Endothelial cell of hepatic sinusoid (primary cell): ENCODE measurements at regions not wholly inside any gene's neighbourhood (a gene's known extent, or its start where the extent isn't known, plus 50 kb on each side); places are given as distances from the start of the nearest gene placed in this dataset.

Experiments used
- in situ Hi-C: cut with HindIII; loops from 2 replicates; pipeline ENCODE4 v1.10.0; 2017; ENCODE audit warnings: low sequenced_read_pairs

DNA sequence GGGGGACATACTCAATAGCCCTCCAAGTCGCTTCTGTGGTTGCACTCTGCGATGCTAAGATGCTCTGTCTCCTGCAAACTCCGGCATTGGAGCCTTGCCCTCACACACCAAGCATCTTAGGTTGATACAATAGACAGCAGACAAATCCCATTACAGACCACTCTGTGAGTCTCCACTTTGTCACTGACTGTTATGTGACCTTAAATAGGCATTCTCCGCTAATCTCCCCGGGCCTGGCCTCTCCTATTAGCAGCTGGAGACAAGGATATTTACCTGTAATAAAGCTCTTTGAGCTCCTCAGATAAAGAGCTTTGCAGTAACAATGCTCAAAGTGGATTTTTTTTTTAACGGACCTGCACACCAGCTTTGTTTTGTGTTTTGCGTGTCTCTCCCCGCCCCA lies 479.7 kb upstream of the TBX3 start:
- in situ Hi-C loops = no loop called here

- in situ Hi-C loops = no loop called here
Measured at GRCh38 chr12:115160271-115161128, 476.5 kb upstream of the TBX3 start.

GRCh38 chr12:115158816-115159215 lies 474.8 kb upstream of the TBX3 start:
- in situ Hi-C loops = no loop called here

DNA sequence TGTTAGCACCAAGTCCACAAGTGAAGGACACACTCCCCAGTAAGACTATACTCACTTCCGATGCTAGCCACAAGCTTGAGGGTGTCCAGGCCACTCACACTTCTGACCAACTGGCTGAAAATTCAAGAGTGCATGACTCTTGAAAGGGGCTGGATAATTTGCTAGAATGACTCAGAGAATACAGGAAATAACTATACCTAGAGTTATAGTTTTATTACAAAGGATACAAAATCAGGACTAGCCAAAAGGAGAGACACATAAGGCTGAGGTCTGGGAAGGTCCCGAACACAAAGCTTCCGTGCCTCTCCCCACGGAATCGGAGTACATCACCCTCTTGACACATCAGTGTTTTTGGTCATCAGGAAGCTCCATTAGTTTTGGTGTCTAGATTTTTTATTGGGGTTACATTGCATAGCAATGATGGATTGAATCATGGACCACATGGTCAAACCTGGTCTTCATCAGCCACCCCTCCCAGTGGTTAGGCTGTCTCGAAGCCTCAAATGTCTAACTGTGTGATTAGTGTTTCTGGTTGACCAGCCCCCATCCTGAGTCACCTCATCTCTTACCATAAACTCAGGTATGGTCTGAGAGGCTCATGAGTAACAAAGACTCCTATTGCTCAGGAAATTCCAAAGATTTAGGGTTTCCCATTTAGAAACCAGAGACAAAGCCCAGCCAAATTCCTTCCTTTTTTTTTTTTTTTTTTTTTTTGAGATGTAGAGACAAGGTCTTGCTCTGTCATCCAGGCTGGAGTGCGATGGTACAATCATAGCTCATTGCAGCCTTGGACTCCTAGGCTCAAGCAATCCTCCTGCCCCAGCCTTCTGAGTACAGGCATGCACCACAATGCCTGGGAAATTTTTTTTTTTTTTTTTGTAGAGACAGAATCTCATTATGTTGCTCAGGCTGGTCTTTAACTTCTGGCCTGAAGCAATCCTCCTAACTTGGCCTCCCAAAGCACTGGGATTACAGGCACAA lies 472.0 kb upstream of the TBX3 start:
- in situ Hi-C loops = no loop called here

- in situ Hi-C loops = loop anchor here (5.0 kb wide), 1 partner anchor 473 kb away; no protein-coding TSS in a partner anchor
Measured at GRCh38 chr12:115149685-115150378, 465.9 kb upstream of the TBX3 start.

DNA sequence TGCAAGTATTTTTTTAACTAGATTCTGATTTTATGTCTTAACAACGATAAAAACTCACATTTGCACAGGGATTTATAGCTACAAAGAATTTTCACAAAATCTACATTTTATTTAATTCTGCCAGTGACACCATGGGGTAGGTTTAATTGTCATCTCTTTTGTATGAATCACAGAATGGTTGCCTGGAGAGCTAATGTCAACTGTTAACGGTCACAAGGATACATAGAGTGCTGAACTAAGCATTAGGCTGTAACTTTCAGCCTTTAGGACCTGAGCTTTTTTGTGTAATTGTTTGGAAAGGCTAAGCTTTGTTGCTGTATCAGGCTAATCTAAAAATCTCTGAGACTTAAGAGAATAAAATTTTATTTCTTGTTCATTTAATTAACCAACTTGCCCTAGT lies 465.3 kb upstream of the TBX3 start:
- in situ Hi-C loops = loop anchor here (5.0 kb wide), 1 partner anchor 472 kb away; no protein-coding TSS in a partner anchor

DNA sequence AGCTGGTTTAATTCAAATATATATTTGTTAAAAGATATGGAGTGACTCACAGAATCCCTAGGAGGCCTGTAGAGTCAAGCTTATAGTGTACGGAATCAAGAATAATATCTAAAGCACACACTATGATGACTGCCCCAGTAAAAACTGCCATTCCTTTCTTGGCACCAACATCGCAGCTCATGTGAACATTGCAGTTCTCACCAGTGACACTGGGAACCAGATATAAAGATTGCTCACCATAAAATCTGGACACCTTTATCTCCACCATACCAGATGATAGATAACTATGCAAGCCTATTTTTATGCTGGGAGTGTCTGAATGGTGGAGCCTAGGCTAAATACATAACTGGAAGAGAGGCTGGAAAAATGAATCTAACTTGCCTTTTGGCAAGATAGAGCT lies 463.9 kb upstream of the TBX3 start:
- in situ Hi-C loops = loop anchor here (5.0 kb wide), 1 partner anchor 471 kb away; no protein-coding TSS in a partner anchor

- in situ Hi-C loops = loop anchor here (5.0 kb wide), 1 partner anchor 469 kb away; no protein-coding TSS in a partner anchor
Measured at GRCh38 chr12:115146453-115146852, 462.5 kb upstream of the TBX3 start.

- in situ Hi-C loops = no loop called here
Measured at GRCh38 chr12:115144425-115144824, 460.4 kb upstream of the TBX3 start.

GRCh38 chr12:115140981-115141655 lies 457.1 kb upstream of the TBX3 start:
- in situ Hi-C loops = no loop called here

DNA sequence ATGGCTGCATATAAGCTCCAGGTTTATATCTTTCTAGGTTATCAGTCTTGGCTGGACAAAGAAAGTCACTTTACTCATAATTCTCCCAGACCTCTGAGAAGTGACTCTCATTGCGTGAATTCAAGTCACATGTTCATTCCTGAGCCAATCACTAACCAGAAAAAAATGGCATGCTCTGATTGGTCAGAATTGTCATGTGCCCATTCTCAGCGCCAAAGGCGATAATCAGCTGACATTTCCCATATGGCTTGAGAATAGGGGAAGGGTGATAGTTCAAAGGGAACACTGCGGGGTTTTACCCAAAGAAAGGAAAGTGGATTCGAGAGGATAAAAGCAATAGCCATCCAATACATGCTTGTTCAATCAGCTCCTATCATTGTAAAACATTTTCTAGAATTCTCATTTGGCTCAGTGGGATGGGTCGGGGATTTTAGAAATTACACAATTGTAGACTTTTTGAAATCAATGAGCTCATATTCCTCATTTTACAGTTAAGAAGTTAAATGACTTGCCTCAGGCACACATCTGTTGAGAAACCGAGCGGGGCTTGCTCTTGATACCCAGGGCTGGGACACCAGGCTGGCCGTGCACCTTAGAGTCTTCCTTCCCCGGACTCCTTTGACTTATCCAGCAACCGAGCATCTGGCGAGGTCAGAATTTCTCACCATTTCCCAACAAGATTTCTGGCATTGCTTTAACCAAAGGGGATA lies 454.0 kb upstream of the TBX3 start:
- in situ Hi-C loops = no loop called here

GRCh38 chr12:115135800-115136211 lies 451.8 kb upstream of the TBX3 start:
- in situ Hi-C loops = no loop called here

DNA sequence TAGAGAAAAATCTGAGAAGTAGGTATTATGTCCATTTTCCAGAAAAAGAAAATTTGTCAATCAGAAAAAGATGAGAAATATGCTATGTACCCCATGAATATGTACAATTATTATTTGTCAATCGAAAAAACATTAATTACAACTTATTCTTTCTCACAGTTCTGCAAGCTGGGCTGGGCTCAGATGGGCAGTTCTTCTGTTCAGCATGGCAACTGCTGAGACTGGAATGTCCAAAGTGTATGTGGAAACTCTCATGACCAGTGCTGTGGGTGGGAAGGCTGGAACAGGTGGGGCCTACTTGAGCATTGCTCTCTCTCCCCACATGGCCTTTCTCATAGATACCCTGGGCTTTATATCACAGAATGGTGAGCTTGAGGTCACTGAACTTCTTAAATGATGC lies 450.3 kb upstream of the TBX3 start:
- in situ Hi-C loops = no loop called here

DNA sequence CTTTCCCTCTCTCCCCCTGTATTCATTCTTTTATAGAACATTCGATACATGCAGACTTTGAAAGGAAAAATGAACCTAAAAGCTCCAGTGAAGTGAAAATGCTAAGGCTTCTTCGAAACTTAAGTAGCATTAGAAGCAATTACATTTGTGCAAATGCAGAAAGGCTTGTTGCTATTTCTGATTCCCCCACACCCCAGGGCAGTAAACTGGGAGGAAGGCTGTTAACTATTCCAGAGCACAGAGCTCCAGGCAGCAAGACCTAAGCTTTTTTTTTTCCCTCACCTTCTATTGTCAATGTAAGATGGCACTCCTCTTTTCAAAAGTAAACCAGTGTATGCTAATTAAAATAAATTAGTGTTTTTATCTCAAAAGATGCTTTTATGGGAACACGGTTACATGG lies 448.9 kb upstream of the TBX3 start:
- in situ Hi-C loops = no loop called here

DNA sequence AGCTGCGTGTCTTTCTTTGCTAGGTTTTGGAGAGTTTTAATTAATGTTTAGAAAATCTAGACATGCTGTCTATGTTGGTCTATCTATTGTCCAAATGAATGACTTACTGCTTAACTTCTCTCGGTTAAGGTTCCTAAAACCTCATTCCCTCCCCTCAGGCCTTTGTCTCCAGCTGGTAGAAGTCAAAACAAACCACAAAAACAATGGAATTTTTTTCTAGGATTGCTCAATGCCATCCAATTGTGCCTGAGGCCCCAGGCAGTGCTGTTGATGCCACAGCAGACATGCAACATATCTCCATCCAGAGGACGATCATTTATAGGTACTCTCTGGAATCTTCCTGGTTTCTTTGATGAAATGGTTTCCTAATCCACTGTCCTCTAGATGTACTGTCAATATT lies 448.2 kb upstream of the TBX3 start:
- in situ Hi-C loops = no loop called here

GRCh38 chr12:115129727-115130126 lies 445.8 kb upstream of the TBX3 start:
- in situ Hi-C loops = no loop called here

GRCh38 chr12:115121053-115121452 lies 437.1 kb upstream of the TBX3 start:
- in situ Hi-C loops = no loop called here

- in situ Hi-C loops = no loop called here
Measured at GRCh38 chr12:115118177-115118724, 434.3 kb upstream of the TBX3 start.

- in situ Hi-C loops = no loop called here
Measured at GRCh38 chr12:115114140-115114539, 430.2 kb upstream of the TBX3 start.
